Motor neuron (in vitro differentiated cells): ENCODE measurements at regions not wholly inside any gene's neighbourhood (a gene's known extent, or its start where the extent isn't known, plus 50 kb on each side); places are given as distances from the start of the nearest gene placed in this dataset.

Experiments used
- ATAC-seq, 8 experiments: fragments of 200-7000 bp; cut with Tn5 transposase; replicated peaks in 6 of 8; 2 replicates each; pipeline ENCODE4 v1.8.0; 2021; ENCODE audit warnings: mild to moderate bottlenecking in 8 of 8, moderate library complexity in 8 of 8
- H3K27ac ChIP-seq, 2 donors: fragments of 250-450 bp; sonication (Bioruptor Pico); 2 replicates each; pipeline ENCODE4 v1.9.0; 2021; ENCODE audit warnings: antibody characterized with exemption in 2 of 2, mild to moderate bottlenecking in 2 of 2, moderate library complexity in 1 of 2
- H3K4me1 ChIP-seq, 2 donors: fragments of 250-450 bp; sonication (Bioruptor Pico); replicated peaks in 1 of 2; 2 replicates each; pipeline ENCODE4 v1.6.1; 2021; ENCODE audit warnings: antibody characterized with exemption in 2 of 2, mild to moderate bottlenecking in 2 of 2, moderate library complexity in 1 of 2
- H3K4me3 ChIP-seq, 5 donors: fragments of 250-450 bp; sonication (Bioruptor Pico); 2 replicates each; pipeline ENCODE4 v1.9.0; 2021; ENCODE audit warnings: antibody characterized with exemption in 5 of 5, mild to moderate bottlenecking in 5 of 5, moderate library complexity in 4 of 5
- WGBS, 10 experiments: fragments of 450-650 bp; shearing (Covaris generic); methylation state at CpG; one replicate each; pipeline ENCODE4 v1.0.0; 2022; 5-methylcytosine and 5-hydroxymethylcytosine counted together
- in situ Hi-C, 9 experiments: fragments of 400-800 bp; cut with MboI; loops; one replicate each; pipeline ENCODE4 v1.15.0; 2021; ENCODE audit warnings: low sequenced_read_pairs in 9 of 9, low pct_unique_long_range_greater_than_20kb in 2 of 9; ENCODE audit not compliant: unreplicated experiment in 9 of 9

DNA sequence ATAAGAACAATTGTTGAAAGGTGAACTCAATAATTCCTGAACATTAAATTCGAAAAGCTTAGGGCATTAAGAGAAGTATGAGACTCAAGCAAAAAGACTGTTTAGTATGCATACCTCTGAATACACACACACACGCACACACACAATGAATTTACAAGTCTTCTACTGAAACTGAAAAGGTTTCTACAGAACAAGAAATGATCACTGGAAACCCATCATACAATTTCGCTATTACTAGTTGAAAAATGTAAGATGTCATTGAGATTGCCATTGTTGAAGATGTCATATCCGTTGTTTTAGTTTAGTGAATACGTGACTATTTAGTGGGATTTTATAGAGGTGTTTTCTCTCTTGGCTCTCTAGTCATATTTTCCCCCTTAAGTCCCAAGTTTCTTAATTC is 106.8 kb downstream of the FOXB1 start:
- H3K27ac ChIP-seq = no peak overlapping the region
- in situ Hi-C loops = no loop called here
- no peak for ATAC-seq
- H3K4me3 ChIP-seq = no peak overlapping the region
- WGBS, 10 experiments = 25 to 92% (median 64%) methylated on average over 2 to 5 of the region's 5 CpGs; no CpG with 5 or more reads in 1 of the 10 experiments
- peaks cover 19 to 32% of the 10 kb centered on the region in 2 donors for H3K4me1 ChIP-seq

DNA sequence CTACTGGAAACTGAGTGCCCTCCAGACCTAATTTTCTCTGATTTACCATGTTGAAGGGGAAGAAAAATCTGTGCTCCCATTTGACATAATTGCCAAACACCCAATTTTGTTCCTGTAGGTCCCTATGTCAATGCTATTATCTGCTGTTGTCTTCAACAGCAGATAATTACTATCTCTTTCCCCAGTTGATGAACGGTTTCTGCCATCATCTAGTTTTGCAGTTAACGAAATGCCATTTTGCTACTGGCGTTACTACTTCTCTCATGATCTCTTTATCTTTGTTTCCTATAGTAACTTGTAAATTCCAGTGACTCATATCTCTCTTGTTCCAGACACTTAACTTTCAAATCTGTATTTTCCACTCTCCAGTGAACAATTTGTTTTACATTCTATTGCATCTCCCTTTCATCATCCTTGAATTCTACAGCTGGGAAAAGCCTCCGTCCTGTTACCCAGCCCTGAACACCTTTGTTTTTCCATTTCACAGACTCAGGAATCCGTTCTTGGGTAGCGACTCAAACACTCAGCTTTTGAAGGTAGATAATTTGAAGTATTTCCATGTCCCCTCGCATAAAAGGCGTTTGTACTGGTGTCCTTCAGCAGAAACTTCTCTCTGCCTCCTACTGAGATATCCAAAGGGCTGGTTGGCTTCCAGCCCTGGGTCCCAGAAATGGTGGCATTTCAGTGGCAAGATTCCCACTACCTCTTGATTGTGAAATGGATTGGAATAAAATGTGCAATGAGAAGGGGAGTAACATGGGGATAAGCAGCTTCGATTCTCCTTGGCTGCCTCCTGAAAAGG is 111.7 kb downstream of the FOXB1 start:
- Histone ChIP-seq H3K27ac (peak overlapping the region; percentile 66 to 94), H3K4me1 (peaks cover 61 to 69% of the 10 kb centered on the region in 2 donors), H3K4me3 (no peak overlapping the region)
- in situ Hi-C loops = no loop called here
- peak in 7 of 8 experiments; percentile 52 to 77 (median 57) for ATAC-seq
- WGBS, 10 experiments = 35 to 62% (median 49%) methylated on average over 2 to 9 of the region's 9 CpGs

DNA sequence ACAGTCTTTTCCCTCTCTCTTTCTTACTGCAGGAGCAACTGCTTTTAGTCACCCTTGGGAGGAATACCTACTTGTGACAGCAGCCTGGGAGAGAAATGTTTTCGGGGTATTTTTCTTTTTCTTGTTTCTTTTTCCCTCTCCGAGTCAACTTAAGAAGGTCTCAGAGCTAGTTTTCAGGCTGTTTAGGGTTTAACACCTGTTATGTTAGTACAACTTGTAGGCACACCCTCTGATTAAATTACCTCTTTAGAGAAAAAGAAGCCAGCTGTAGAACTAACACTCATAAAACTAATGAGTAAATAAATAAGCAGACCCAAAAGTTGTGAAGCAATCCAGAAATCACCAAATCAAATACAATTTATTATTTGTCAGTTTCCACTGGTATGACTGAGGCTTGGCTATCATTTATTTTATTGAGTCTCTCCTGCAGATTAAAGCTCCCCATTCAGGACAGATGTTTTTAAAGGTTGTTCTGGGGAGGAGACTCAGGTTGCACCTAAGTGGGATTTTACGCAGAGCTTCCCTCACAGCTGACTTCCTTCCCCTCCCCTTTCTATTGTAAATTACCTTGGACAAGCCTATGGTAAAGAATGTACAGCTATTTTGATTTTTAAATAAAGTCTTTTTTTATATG is 112.5 kb downstream of the FOXB1 start:
- H3K4me3 ChIP-seq = peak overlapping the region in 1 of 5 donors; percentile 15
- in situ Hi-C loops = no loop called here
- peaks cover 59 to 65% of the 10 kb centered on the region in 2 donors for H3K4me1 ChIP-seq
- H3K27ac ChIP-seq = peak overlapping the region; percentile 66 to 94
- no peak for ATAC-seq
- 33 to 73% (median 48%) methylated on average over 1 to 3 of the region's 3 CpGs for WGBS, 10 experiments

DNA sequence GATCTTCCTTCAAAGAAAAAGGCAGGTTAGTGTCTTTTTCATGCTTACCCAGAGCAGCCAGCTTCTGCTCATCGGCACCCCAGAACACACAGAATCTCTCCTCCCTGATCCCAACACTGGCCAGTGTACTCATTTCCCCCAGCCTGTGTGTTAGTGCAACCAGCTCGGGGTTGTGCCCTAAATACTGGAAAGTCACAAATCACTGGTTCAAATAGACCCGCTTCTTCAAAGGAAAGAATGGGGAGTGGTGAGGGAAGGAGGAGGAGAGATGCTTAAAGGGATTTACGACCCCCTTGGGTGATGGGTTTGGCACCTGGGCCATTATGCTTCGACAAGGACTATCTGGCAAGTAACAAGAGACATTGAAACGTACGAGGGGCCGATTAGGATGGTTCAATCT is 114.0 kb downstream of the FOXB1 start:
- 0 to 79% (median 19%) methylated on average over 3 to 7 of the region's 8 CpGs; no CpG with 5 or more reads in 4 of the 10 experiments for WGBS, 10 experiments
- peak overlapping the region in 4 of 5 donors; percentile 4 to 19 (median 13) for H3K4me3 ChIP-seq
- ATAC-seq = peak in 5 of 8 experiments; percentile 8 to 67 (median 61)
- peaks cover 65% of the 10 kb centered on the region in 2 donors for H3K4me1 ChIP-seq
- peak overlapping the region; percentile 39 to 52 for H3K27ac ChIP-seq
- in situ Hi-C loops = no loop called here

DNA sequence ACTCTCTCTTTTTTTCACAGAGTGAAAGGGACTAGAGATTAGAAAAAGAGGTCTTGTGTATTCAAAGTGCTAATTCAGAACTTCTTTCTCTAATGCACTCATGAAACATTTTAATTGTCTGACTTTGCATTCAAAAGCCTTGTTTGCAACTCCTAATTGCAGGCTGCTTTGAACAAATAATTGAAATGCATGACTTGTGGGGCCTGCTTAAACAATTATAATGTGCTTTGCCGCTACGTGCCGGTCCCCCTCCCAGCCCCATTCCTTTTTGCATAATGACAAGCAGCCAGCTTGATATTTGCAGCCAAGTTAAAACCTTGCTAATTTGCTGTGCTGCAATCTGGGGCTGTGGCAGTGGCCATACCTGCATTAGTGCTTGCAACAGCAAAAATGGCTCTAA is 114.5 kb downstream of the FOXB1 start:
- peak in 6 of 8 experiments; percentile 5 to 61 (median 48) for ATAC-seq
- WGBS, 10 experiments = 0 to 33% (median 6%) methylated on average over 3 of the region's 3 CpGs; no CpG with 5 or more reads in 3 of the 10 experiments
- no peak overlapping the region for H3K27ac ChIP-seq
- in situ Hi-C loops = no loop called here
- H3K4me1 ChIP-seq = peaks cover 65% of the 10 kb centered on the region in 2 donors
- peak overlapping the region in 2 of 5 donors; percentile 15 to 19 for H3K4me3 ChIP-seq

DNA sequence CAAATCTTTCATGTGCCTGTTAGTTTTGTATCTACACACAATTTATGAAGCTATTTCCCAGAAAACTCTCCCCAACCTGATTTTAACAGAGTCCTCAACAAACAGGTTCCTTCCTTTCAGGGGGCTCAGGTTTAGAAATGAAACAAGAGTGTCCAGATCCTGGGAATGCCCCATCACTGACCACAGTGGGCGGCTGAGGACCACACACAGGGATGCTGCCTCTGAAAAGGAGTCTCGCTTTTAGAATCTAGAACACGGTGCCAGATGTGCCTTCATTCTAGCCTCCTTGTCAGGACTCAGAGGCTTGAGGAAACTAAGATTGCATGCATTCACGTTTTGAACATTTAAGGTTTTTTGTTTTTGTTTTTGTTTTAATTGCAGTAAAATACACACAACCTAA is 115.0 kb downstream of the FOXB1 start:
- Histone ChIP-seq H3K4me1 (peaks cover 62 to 63% of the 10 kb centered on the region in 2 donors), H3K27ac (no peak overlapping the region), H3K4me3 (no peak overlapping the region)
- 0 to 50% (median 20%) methylated on average over 1 to 4 of the region's 4 CpGs; no CpG with 5 or more reads in 2 of the 10 experiments for WGBS, 10 experiments
- peak in 1 of 8 experiments; percentile 22 for ATAC-seq
- in situ Hi-C loops = no loop called here

DNA sequence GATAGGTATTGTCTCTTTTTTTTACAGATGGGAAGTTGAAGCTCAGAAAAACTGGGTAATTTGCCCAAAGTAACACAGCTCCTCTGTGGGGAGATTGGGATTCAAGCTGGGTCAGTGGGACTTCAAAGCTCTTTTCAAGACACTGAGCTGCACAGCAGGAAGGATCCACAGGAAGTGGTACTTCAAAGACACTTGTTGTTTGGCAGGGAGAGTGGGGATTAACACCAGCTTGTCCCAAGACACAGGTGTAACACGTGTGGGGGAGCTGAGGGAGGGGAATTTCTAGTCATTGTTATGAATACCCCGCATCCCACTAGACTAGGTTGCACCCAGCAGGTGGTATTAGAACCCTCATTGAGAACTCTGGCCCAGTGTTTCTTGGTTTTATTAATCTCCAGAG is 116.0 kb downstream of the FOXB1 start:
- 14 to 40% (median 17%) methylated on average over 1 to 2 of the region's 2 CpGs; no CpG with 5 or more reads in 7 of the 10 experiments for WGBS, 10 experiments
- Histone ChIP-seq H3K4me1 (peaks cover 54 to 59% of the 10 kb centered on the region in 2 donors), H3K27ac (no peak overlapping the region), H3K4me3 (no peak overlapping the region)
- in situ Hi-C loops = no loop called here
- ATAC-seq = no peak

DNA sequence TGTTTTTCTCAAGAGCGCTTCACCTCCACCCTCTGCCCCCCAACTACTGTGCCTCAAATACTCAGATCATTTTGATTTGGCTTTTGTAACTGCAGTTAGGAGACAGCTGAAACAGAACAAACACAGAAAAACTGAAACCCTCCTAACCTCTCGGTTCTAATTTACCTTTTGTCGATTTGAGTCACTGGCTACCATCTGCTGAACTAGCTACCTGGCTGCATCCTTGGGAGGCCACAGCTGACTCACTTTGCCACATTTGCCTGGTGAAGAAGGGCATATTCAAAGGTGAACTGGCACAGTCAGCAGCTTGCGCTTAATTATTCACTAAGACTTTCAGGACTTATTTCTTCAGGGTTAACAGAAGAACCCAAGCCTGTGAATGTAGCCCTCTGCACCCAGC is 117.7 kb downstream of the FOXB1 start:
- H3K4me3 ChIP-seq = no peak overlapping the region
- H3K4me1 ChIP-seq = peaks cover 36 to 43% of the 10 kb centered on the region in 2 donors
- 50 to 100% (median 100%) methylated on average over 1 to 4 of the region's 4 CpGs; no CpG with 5 or more reads in 3 of the 10 experiments for WGBS, 10 experiments
- in situ Hi-C loops = no loop called here
- ATAC-seq = no peak
- no peak overlapping the region for H3K27ac ChIP-seq

DNA sequence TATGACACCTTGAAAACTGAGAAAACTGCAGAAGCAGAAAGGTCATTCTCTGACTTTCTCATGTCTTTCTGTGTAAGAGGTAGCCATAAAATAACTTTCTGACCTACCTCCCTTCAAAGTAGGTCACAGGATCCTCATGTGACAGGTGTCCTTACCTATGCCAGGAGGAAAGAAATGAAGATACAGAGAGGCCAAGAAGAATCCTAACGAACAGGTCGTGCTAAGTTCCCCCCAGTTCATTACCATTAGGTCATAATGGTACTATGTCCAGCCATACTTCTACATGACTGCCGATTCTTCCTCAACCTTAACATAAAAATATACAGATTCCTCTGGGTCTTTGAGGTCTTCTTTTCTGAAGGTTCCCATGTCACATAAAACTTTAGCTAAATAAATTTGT is 118.6 kb downstream of the FOXB1 start:
- 64 to 100% (median 93%) methylated on average over 1 to 3 of the region's 3 CpGs for WGBS, 10 experiments
- Histone ChIP-seq H3K4me3 (no peak overlapping the region), H3K27ac (no peak overlapping the region), H3K4me1 (peaks cover 33 to 40% of the 10 kb centered on the region in 2 donors)
- ATAC-seq = no peak
- in situ Hi-C loops = no loop called here

DNA sequence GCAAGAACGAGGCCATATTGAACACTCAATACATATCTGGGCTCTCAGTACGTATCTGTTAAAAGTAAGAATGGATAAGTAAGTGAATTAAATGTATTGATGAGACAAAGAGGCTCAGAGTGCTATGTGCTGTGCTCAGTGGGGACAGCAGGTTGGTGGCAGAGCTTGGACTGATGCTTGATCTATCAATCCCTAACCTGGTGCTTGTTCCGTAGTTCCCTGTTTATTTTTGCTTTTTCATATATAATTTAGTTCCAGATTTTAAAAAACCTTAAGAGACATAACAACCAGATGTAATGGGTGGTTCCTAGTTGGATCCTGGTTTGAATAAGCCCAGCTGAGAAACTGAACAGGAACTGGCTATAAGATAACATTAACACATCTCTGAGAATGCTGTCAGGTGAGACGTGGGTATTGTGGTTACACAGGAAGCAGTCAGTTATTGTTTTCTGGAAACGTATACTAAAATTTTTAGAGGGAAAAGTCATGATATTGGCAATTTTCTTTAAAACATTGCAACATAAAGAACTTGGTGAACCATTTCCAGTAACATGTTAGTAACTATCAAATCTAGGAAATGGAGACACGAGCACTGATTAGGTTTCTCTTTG is 120.5 kb downstream of the FOXB1 start:
- in situ Hi-C loops = no loop called here
- ATAC-seq = no peak
- WGBS, 10 experiments = 11 to 100% (median 90%) methylated on average over 1 to 5 of the region's 6 CpGs; no CpG with 5 or more reads in 1 of the 10 experiments

DNA sequence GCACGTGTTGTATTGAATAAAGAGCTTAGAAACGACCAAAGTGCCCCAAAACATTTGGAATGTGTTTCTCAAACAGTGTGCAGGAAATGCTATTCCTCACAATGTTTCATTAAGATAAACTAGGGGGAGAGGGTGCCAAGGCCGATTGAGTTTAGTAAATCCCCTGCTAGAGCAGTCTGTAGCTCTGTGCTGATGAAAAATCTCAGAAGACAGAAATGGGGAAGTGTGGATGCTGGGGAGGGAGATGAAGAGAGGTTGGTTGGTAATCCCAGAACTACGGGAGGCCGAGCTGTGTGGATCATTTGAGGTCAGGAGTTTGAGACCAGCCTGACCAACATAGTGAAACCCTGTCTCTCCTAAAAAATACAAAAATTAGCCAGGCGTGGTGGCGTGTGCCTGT is 121.2 kb downstream of the FOXB1 start:
- no peak overlapping the region for H3K4me3 ChIP-seq
- 33 to 93% (median 83%) methylated on average over 2 to 7 of the region's 7 CpGs; no CpG with 5 or more reads in 1 of the 10 experiments for WGBS, 10 experiments
- ATAC-seq = peak in 1 of 8 experiments; percentile 16
- peaks cover 18 to 26% of the 10 kb centered on the region in 2 donors for H3K4me1 ChIP-seq
- H3K27ac ChIP-seq = no peak overlapping the region
- in situ Hi-C loops = no loop called here

More for the DNA sequence above, 120.5 kb downstream of the FOXB1 start:
- Histone ChIP-seq H3K4me3 (no peak overlapping the region), H3K4me1 (peaks cover 25 to 33% of the 10 kb centered on the region in 2 donors), H3K27ac (no peak overlapping the region)

DNA sequence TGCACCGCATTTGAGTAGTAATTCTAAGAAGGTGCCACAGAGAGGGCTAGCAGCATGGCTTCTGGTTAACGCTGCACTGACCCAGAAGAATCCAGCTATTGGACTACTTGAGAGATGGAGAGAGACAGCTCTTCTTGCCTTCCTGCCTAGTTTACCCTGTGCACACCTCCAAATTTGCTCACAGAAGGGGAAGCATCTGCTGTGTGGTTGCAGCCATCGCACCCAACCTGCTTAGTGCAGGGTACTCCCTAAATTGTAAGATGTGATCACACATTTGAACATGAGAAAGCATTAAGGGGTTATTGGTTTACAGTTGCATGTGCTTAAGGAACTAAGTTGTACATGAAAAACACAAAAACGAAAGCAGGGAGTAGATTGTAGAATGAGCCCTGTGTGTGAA is 122.1 kb downstream of the FOXB1 start:
- no peak for ATAC-seq
- in situ Hi-C loops = no loop called here
- no peak overlapping the region for H3K4me3 ChIP-seq
- H3K27ac ChIP-seq = no peak overlapping the region
- H3K4me1 ChIP-seq = peaks cover 15 to 24% of the 10 kb centered on the region in 2 donors
- WGBS, 10 experiments = 67 to 100% (median 100%) methylated on average over 1 to 4 of the region's 4 CpGs; no CpG with 5 or more reads in 1 of the 10 experiments

DNA sequence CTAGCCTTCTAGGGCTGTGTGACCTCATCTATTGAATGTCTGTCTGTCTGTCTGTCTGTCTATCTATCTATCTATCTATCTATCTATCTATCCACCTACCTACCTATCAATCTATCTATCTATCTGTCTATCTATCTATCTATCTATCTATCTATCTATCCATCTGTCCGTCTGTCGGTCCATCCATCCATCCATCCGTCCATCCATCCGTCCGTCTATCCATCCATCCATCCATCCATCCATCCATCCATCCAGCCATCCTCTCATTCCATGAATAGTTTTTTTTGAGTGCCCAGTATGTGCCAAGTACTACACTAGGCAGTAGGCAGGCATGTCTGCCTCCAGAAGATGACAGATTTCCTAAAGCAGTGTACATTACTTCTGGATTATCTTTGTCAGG is 122.5 kb downstream of the FOXB1 start:
- ATAC-seq = no peak
- no peak overlapping the region for H3K27ac ChIP-seq
- no peak overlapping the region for H3K4me3 ChIP-seq
- H3K4me1 ChIP-seq = peaks cover 15 to 24% of the 10 kb centered on the region in 2 donors
- in situ Hi-C loops = no loop called here
- WGBS, 10 experiments = 52 to 100% (median 85%) methylated on average over 2 to 5 of the region's 5 CpGs; no CpG with 5 or more reads in 1 of the 10 experiments
